Upper lobe of left lung (tissue), 6 donors: ENCODE measurements at regions not wholly inside any gene's neighbourhood (a gene's known extent, or its start where the extent isn't known, plus 50 kb on each side); places are given as distances from the start of the nearest gene placed in this dataset.

ENCODE experiments used
- ATAC-seq, 2 donors: fragments of 200-7000 bp; cut with Tn5 transposase; one replicate each; pipeline ENCODE4 v1.9.1; 2022; ENCODE audit warnings: mild to moderate bottlenecking in 2 of 2, moderate library complexity in 2 of 2; ENCODE audit not compliant: low FRiP score in 2 of 2
- DNase-seq, 2 donors: peaks; one replicate each; pipeline ENCODE4 v3.0.0-alpha.2; 2019 to 2020
- H3K27ac ChIP-seq, 4 donors: fragments of 200-600 bp; sonication (generic); one replicate each; pipeline ENCODE4 v1.5.1; 2016 to 2019
- H3K27me3 ChIP-seq, 4 donors: fragments of 200-600 bp; sonication (generic); one replicate each; pipeline ENCODE4 v1.5.1; 2017 to 2019
- H3K36me3 ChIP-seq, 4 donors: fragments of 200-600 bp; sonication (generic); one replicate each; pipeline ENCODE4 v1.5.1; 2016 to 2019
- H3K4me1 ChIP-seq, 4 donors: fragments of 200-600 bp; sonication (generic); one replicate each; pipeline ENCODE4 v1.5.1; 2018 to 2019
- H3K4me3 ChIP-seq, 4 donors: fragments of 200-600 bp; sonication (generic); one replicate each; pipeline ENCODE4 v1.5.1; 2017 to 2019; ENCODE audit warnings: mild to moderate bottlenecking in 2 of 4, moderate library complexity in 1 of 4
- H3K9me3 ChIP-seq, 4 donors: fragments of 200-600 bp; sonication (generic); one replicate each; pipeline ENCODE4 v1.5.1; 2018 to 2019
- EP300 ChIP-seq, 4 donors: sonication (generic); formaldehyde crosslinking; IDR thresholded peaks; one replicate each; pipeline ENCODE4 v1.5.1; 2017; ENCODE audit warnings: antibody characterized with exemption in 4 of 4, control low read depth in 2 of 4
- POLR2A ChIP-seq, 4 donors: fragments of 450-650 bp; IDR thresholded peaks; one replicate each; pipeline ENCODE4 v1.5.1; 2016 to 2017; ENCODE audit warnings: antibody characterized with exemption in 4 of 4, mild to moderate bottlenecking in 2 of 4
- POLR2AphosphoS5 ChIP-seq, 2 donors: sonication (generic); formaldehyde crosslinking; IDR thresholded peaks; one replicate each; pipeline ENCODE4 v1.5.1; 2017; ENCODE audit warnings: antibody characterized with exemption in 2 of 2
- whole genome bisulfite sequencing, 2 donors: methylation state at CpG; one replicate each; pipeline ENCODE4 v1.1.5; 2017 to 2018; 5-methylcytosine and 5-hydroxymethylcytosine counted together
- TF ChIP-seq, protein P1 (sequence below), 6 experiments: fragments of 450-650 bp in 4 of 6; fragments of 200-600 bp in 2 of 6; sonication (generic) in 2 of 6; IDR thresholded peaks; one replicate each; pipeline ENCODE4 v1.5.1; 2016 to 2019; ENCODE audit warnings: antibody characterized with exemption in 6 of 6
- donor health status: DM: no; HTN: no; CAD: no; lungs with moderate emphysema.
- donor health status: DM: no; HTN: yes; CAD: no; lungs with severe emphysema.

DNA sequence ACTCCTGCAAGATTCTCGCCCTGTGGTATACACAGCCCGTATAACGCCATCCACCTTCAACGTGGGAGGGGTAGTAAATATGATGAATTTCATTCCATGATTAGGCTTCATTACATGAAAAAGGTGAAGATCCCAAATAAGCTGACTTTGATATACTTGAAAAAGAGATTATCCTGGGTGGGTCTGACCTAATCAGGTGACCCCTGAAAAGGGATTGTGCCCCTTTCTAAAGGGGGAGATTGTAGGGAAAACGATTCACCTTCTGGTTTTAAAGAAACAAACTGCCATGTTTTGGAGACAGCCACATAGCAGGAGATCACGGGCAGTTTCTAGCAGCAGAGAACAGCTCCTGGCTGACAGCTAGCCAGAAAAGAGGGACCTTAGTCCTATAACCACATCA lies 155.1 kb upstream of the SMLR1 start:
- peak overlapping the region in 1 of 4 donors; percentile 10 for H3K27ac ChIP-seq
- H3K4me3 ChIP-seq = no peak overlapping the region
- no peaks in the 10 kb centered on the region for H3K27me3 ChIP-seq
- ATAC-seq (no peak), DNase-seq (no peak)
- TF ChIP-seq EP300 (IDR thresholded peaks at IDR 0.05) = no peak
- TF ChIP-seq, protein P1, sequence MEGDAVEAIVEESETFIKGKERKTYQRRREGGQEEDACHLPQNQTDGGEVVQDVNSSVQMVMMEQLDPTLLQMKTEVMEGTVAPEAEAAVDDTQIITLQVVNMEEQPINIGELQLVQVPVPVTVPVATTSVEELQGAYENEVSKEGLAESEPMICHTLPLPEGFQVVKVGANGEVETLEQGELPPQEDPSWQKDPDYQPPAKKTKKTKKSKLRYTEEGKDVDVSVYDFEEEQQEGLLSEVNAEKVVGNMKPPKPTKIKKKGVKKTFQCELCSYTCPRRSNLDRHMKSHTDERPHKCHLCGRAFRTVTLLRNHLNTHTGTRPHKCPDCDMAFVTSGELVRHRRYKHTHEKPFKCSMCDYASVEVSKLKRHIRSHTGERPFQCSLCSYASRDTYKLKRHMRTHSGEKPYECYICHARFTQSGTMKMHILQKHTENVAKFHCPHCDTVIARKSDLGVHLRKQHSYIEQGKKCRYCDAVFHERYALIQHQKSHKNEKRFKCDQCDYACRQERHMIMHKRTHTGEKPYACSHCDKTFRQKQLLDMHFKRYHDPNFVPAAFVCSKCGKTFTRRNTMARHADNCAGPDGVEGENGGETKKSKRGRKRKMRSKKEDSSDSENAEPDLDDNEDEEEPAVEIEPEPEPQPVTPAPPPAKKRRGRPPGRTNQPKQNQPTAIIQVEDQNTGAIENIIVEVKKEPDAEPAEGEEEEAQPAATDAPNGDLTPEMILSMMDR (IDR thresholded peaks at IDR 0.05) = no peak
- TF ChIP-seq POLR2A (IDR thresholded peaks at IDR 0.05) = no peak
- no peak for TF ChIP-seq POLR2AphosphoS5 (IDR thresholded peaks at IDR 0.05)
- H3K9me3 ChIP-seq = no peaks in the 10 kb centered on the region
- H3K36me3 ChIP-seq = no peaks in the 10 kb centered on the region
- H3K4me1 ChIP-seq = no peaks in the 10 kb centered on the region
- whole genome bisulfite sequencing, 2 donors = 89 to 92% methylated on average over 6 of the region's 6 CpGs

DNA sequence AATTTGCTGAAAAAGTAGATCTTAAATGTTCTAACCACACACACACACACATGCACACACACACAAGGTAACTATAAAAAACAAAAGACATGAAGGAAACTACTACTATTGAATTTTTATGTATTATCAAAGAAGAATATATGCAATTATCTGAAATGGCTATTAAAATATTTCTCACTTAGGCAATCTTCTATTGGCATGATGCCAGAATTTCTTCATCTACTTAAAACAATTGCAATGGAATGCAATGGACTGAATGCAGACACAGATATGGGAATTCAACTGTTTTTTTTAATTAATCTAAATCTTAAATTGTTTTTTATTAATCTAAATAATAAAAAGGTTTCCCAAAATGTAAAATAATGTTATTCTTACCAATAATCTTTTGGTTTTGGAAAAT lies 152.6 kb upstream of the SMLR1 start:
- DNase-seq (no peak), ATAC-seq (no peak)
- Histone ChIP-seq H3K27ac (no peak overlapping the region), H3K4me3 (no peak overlapping the region), H3K27me3 (no peaks in the 10 kb centered on the region), H3K36me3 (no peaks in the 10 kb centered on the region), H3K9me3 (peaks cover 0 to 7% (median 0%) of the 10 kb centered on the region in 4 donors), H3K4me1 (no peaks in the 10 kb centered on the region)
- TF ChIP-seq, protein P1 (IDR thresholded peaks at IDR 0.05) = no peak
- TF ChIP-seq EP300 (IDR thresholded peaks at IDR 0.05) = no peak
- TF ChIP-seq POLR2A (IDR thresholded peaks at IDR 0.05) = no peak
- no peak for TF ChIP-seq POLR2AphosphoS5 (IDR thresholded peaks at IDR 0.05)

DNA sequence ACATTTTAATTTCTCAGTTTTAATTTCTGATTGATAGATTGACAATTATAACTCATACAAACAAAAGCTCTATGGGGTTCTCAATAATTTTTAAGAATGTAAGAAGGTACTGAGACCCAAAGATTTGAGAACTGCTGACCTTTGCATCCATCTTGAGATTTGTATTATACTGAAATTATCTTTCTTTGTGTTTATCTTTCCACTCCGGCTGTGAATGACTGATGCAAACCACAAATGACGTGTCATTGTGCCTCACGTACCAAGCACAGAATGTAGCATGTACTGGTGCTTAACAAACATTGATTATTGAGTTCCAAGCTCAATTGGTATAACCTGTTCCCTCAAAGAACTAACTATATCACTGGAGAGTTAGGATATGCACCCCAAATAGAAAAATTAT lies 152.1 kb upstream of the SMLR1 start:
- Histone ChIP-seq H3K4me3 (no peak overlapping the region), H3K36me3 (no peaks in the 10 kb centered on the region), H3K9me3 (peaks cover 0 to 7% (median 0%) of the 10 kb centered on the region in 4 donors), H3K27me3 (no peaks in the 10 kb centered on the region), H3K27ac (no peak overlapping the region), H3K4me1 (no peaks in the 10 kb centered on the region)
- WGBS, 2 donors = 49 to 53% methylated on average over 3 of the region's 3 CpGs
- TF ChIP-seq EP300 (IDR thresholded peaks at IDR 0.05) (no peak), POLR2A (IDR thresholded peaks at IDR 0.05) (no peak), POLR2AphosphoS5 (IDR thresholded peaks at IDR 0.05) (no peak)
- TF ChIP-seq, protein P1 (IDR thresholded peaks at IDR 0.05) = no peak
- DNase-seq (no peak), ATAC-seq (no peak)

DNA sequence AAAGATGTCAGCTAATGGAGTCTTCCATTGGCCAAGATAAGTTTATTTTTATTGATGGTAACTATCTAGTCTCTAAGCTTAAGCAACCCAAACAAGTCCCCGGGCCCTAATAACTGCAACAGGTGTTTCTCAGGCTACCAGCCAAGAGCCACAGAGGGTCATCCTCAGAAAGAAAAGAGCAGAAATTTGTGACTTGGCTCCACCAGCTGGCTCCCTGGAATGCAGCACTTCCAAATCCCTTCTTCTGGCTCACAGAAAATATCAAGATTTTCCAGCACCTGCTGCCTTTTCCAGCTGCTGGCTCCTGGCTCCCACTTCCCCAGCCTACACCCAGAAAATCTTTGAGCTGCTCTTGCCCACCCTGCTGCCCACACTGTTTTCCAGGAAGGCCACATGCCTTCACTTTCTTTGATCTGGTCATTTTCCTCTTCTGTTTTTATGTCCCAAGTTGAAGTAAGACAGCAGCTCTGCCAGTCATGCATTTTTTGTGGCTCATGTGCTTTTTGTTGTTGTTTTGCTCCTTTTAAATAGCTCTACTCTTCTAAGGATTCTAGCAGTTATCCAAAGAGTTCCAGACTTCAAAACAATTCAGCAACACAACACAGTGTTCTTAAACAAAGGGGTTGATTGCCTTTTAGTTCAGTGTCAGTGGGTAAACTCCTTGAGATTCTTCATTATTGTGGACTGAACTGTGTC lies 151.0 kb upstream of the SMLR1 start:
- H3K9me3 ChIP-seq = peaks cover 0 to 7% (median 0%) of the 10 kb centered on the region in 4 donors
- no peak for ATAC-seq
- H3K4me3 ChIP-seq = no peak overlapping the region
- DNase-seq = no peak
- no peaks in the 10 kb centered on the region for H3K4me1 ChIP-seq
- WGBS, 2 donors = 42 to 63% methylated on average over 1 of the region's 1 CpG
- H3K36me3 ChIP-seq = no peaks in the 10 kb centered on the region
- TF ChIP-seq POLR2A (IDR thresholded peaks at IDR 0.05) = no peak
- TF ChIP-seq POLR2AphosphoS5 (IDR thresholded peaks at IDR 0.05) = no peak
- no peak for TF ChIP-seq EP300 (IDR thresholded peaks at IDR 0.05)
- H3K27me3 ChIP-seq = no peaks in the 10 kb centered on the region
- H3K27ac ChIP-seq = no peak overlapping the region

DNA sequence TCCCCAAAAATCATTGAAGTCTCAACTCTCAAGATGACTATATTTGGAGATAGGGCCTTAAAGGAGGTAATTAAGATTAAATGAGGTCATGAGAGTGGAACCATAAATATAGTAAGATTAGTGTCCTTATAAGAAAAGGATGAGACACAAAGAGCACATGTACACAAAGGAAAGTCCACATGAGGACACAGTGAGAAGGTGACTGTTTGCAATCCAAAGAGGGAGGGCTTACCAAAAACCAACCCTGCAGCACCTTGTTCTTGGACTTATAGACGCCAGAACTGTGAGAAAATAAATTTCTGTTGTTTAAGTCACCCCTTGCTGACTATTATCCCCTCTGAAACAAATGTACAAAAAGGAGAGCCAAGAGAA lies 150.4 kb upstream of the SMLR1 start:
- WGBS, 2 donors = 85 to 87% methylated on average over 1 of the region's 1 CpG

More for the DNA sequence above, 150.4 kb upstream of the SMLR1 start:
- peaks cover 0 to 7% (median 0%) of the 10 kb centered on the region in 4 donors for H3K9me3 ChIP-seq
- H3K27ac ChIP-seq = no peak overlapping the region
- no peaks in the 10 kb centered on the region for H3K27me3 ChIP-seq
- ATAC-seq = no peak
- TF ChIP-seq EP300 (IDR thresholded peaks at IDR 0.05) = no peak
- TF ChIP-seq, protein P1 (IDR thresholded peaks at IDR 0.05) = no peak
- no peak for TF ChIP-seq POLR2A (IDR thresholded peaks at IDR 0.05)
- TF ChIP-seq POLR2AphosphoS5 (IDR thresholded peaks at IDR 0.05) = no peak
- no peak overlapping the region for H3K4me3 ChIP-seq
- no peak for DNase-seq
- H3K4me1 ChIP-seq = no peaks in the 10 kb centered on the region
- no peaks in the 10 kb centered on the region for H3K36me3 ChIP-seq
